GM12878 (cell line): ENCODE measurements at regions not wholly inside any gene's neighbourhood (a gene's known extent, or its start where the extent isn't known, plus 50 kb on each side); places are given as distances from the start of the nearest gene placed in this dataset.
A peak's percentile ranks its signal among the peaks of the same experiment; 100 is the strongest.

ENCODE experiments used
- ATAC-seq: fragments of 200-7000 bp; cut with Tn5 transposase; 3 replicates; pipeline ENCODE4 v1.9.1; 2020; ENCODE audit warnings: mild to moderate bottlenecking, moderate library complexity
- BruUV-seq: library from RNA; stranded (reverse); fragments of 400-500 nt; replicated peaks from 2 replicates; lab custom pipeline; 2021; lab: Mats Ljungman, UMichigan
- CTCF ChIA-PET: fragments of 300-600 bp; sonication (Branson Sonifier 250); formaldehyde crosslinking; extraction: SDS; loops from one replicate; lab custom pipeline; 2021; ENCODE audit warnings: inconsistent platforms; lab: Yijun Ruan, JAX
- POLR2A ChIA-PET: fragments of 350-600 bp; formaldehyde crosslinking; extraction: SDS; loops from one replicate; lab custom pipeline; 2021; ENCODE audit warnings: inconsistent platforms; lab: Charles Lee
- RAD21 ChIA-PET: fragments of 300-600 bp; sonication (Branson Sonifier 250); formaldehyde crosslinking; loops from one replicate; lab custom pipeline; 2023; ENCODE audit warnings: antibody characterized with exemption; ENCODE audit not compliant: unreplicated experiment; lab: Charles Lee
- SMC1A ChIA-PET: fragments of 300-600 bp; sonication (Branson Sonifier 250); formaldehyde crosslinking; loops from one replicate; lab custom pipeline; 2023; ENCODE audit not compliant: unreplicated experiment, uncharacterized antibody; lab: Charles Lee
- DNase-seq: peaks from one replicate; pipeline ENCODE4 v3.0.0-alpha.2; 2011; ENCODE audit warnings: low read depth, low spot score
- FAIRE-seq: peaks from 3 replicates; lab custom pipeline; 2011; peaks lifted over from hg19 to GRCh38; lab: Jason Lieb, UNC
- H2AFZ ChIP-seq: 2 replicates; pipeline ENCODE4 v1.6.0; 2011; ENCODE audit warnings: low read depth, low read length, control low read depth; ENCODE audit not compliant: control insufficient read depth
- H3K27ac ChIP-seq: 2 replicates; pipeline ENCODE4 v1.5.1; 2011; ENCODE audit warnings: control low read depth; ENCODE audit not compliant: control insufficient read depth, insufficient read depth
- H3K27me3 ChIP-seq, 2 experiments: replicated peaks in 1 of 2; 2 replicates each; pipeline versions ENCODE4 v1.6.0 to v1.6.1; 2011; ENCODE audit warnings: low read length in 1 of 2; ENCODE audit not compliant: control insufficient read depth in 2 of 2, insufficient read depth in 2 of 2
- H3K36me3 ChIP-seq, 2 experiments: 2 replicates each; pipeline ENCODE4 v1.5.1; 2011; ENCODE audit warnings: low read length in 1 of 2; ENCODE audit not compliant: control insufficient read depth in 2 of 2, insufficient read depth in 2 of 2
- H3K4me1 ChIP-seq: 2 replicates; pipeline ENCODE4 v1.6.1; 2011; ENCODE audit warnings: mild to moderate bottlenecking, low read length, moderate library complexity, mixed read lengths; ENCODE audit not compliant: control insufficient read depth, insufficient read depth
- H3K4me2 ChIP-seq: 2 replicates; pipeline ENCODE4 v1.6.0; 2011; ENCODE audit warnings: control low read depth; ENCODE audit not compliant: control insufficient read depth, insufficient read depth
- H3K4me3 ChIP-seq: fragments of 200-600 bp; sonication (generic); 2 replicates; pipeline ENCODE4 v1.5.1; 2016
- H3K79me2 ChIP-seq: 2 replicates; pipeline ENCODE4 v1.6.0; 2011; ENCODE audit warnings: low read length; ENCODE audit not compliant: control insufficient read depth, insufficient read depth
- H3K9ac ChIP-seq: 2 replicates; pipeline ENCODE4 v1.8.0; 2011; ENCODE audit warnings: low read length, control low read depth, mixed read lengths; ENCODE audit not compliant: control insufficient read depth, insufficient read depth
- H3K9me3 ChIP-seq: replicated peaks from 3 replicates; pipeline ENCODE4 v1.5.1; 2011; ENCODE audit warnings: mild to moderate bottlenecking, low read length; ENCODE audit not compliant: control insufficient read depth, insufficient read depth
- H4K20me1 ChIP-seq: 2 replicates; pipeline ENCODE4 v1.6.0; 2011; ENCODE audit not compliant: control insufficient read depth, insufficient read depth
- BHLHE40 ChIP-seq, 2 experiments: fragments of 450-650 bp in 1 of 2; IDR thresholded peaks; 2 replicates each; pipeline ENCODE4 v1.6.1; 2011 to 2017; ENCODE audit warnings: low read depth in 2 of 2, borderline replicate concordance in 1 of 2, improper control_type of control experiment in 1 of 2, low read length in 1 of 2, mild to moderate bottlenecking in 1 of 2
- ESRRA ChIP-seq: IDR thresholded peaks from 2 replicates; pipeline ENCODE4 v1.6.1; 2012; ENCODE audit warnings: mild to moderate bottlenecking, low read length, improper control_type of control experiment
- GATAD2B ChIP-seq: fragments of 450-650 bp; conservative IDR thresholded peaks from 2 replicates; pipeline ENCODE4 v1.6.1; 2017; ENCODE audit warnings: low read depth, mild to moderate bottlenecking, moderate library complexity
- HDAC2 ChIP-seq: fragments of 200-600 bp; sonication (generic); IDR thresholded peaks from 2 replicates; pipeline ENCODE4 v1.6.1; 2017
- MYB ChIP-seq: fragments of 150-350 bp; IDR thresholded peaks from 2 replicates; pipeline ENCODE4 v1.6.1; 2014; ENCODE audit warnings: mild to moderate bottlenecking, low read depth, low read length, borderline replicate concordance
- NFIC ChIP-seq: IDR thresholded peaks from 2 replicates; pipeline ENCODE4 v1.6.1; 2012; ENCODE audit warnings: low read depth, mild to moderate bottlenecking, inconsistent platforms, low read length, moderate library complexity
- PAX8 ChIP-seq: fragments of 450-650 bp; IDR thresholded peaks from 2 replicates; pipeline ENCODE4 v1.6.1; 2017; ENCODE audit warnings: mild to moderate bottlenecking, moderate library complexity
- POU2F2 ChIP-seq: IDR thresholded peaks from 3 replicates; pipeline ENCODE4 v1.6.1; 2011; ENCODE audit warnings: low read depth, mild to moderate bottlenecking, low read length, borderline replicate concordance
- RAD21 ChIP-seq: IDR thresholded peaks from 2 replicates; pipeline ENCODE4 v1.6.1; 2011; ENCODE audit warnings: mild to moderate bottlenecking, low read depth, low read length, moderate library complexity; ENCODE audit not compliant: insufficient read depth
- TCF7 ChIP-seq: IDR thresholded peaks from 2 replicates; pipeline ENCODE4 v1.6.1; 2014; ENCODE audit warnings: antibody characterized with exemption, borderline replicate concordance
- ZNF622 ChIP-seq: fragments of 450-650 bp; IDR thresholded peaks from 2 replicates; pipeline ENCODE4 v1.6.1; 2017; ENCODE audit warnings: mild to moderate bottlenecking, inconsistent platforms
- WGBS: methylation state at CpG from one replicate; pipeline ENCODE4 v1.1.6; 2016; ENCODE audit warnings: low lambda C conversion rate; ENCODE audit not compliant: insufficient replicate concordance, insufficient coverage; ENCODE audit errors: missing lambda C conversion rate; 5-methylcytosine and 5-hydroxymethylcytosine counted together
- in situ Hi-C: fragments of 300-500 bp; cut with MboI; formaldehyde crosslinking; loops from 9 replicates; pipeline ENCODE4 v1.14.3; 2018; ENCODE audit warnings: mixed read lengths
- intact Hi-C: fragments of 100-400 bp; cut with micrococcal nuclease; formaldehyde crosslinking; loops from one replicate; pipeline ENCODE4 v1.14.2; 2022; ENCODE audit not compliant: unreplicated experiment
- TF ChIP-seq, protein P1 (sequence below): fragments of 450-650 bp; IDR thresholded peaks from 2 replicates; pipeline ENCODE4 v1.6.1; 2018; ENCODE audit warnings: borderline replicate concordance, mild to moderate bottlenecking; ENCODE audit not compliant: partially characterized antibody
- TF ChIP-seq, protein P2 (sequence below): fragments of 450-650 bp; IDR thresholded peaks from 2 replicates; pipeline ENCODE4 v1.6.1; 2017; ENCODE audit warnings: mild to moderate bottlenecking, moderate library complexity

DNA sequence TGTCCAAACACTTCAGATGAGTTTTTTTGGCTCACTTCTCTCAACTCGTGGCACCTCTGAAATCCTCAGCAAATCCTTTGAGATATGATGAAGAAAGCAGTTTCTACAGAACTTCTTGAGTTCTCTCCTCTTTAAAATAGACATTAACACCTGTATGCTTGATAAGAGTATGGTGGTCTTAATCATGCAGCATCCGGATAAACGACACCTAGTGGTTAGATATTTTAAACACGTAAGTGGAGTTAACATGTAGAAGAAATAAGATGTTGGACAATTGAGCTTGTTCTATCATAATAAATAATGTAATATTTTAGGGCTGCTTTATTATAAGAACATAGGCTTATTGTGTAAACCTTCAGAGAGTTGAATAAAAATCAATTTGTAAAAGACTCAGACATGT, 324.8 kb downstream of the CYLC2 start:
- CTCF ChIA-PET: no interaction called here
- Histone ChIP-seq H3K4me1 (no peaks in the 10 kb centered on the region), H3K9ac (no peak overlapping the region), H3K4me2 (no peak overlapping the region), H4K20me1 (no peaks in the 10 kb centered on the region), H3K27me3 (no peaks in the 10 kb centered on the region), H3K4me3 (no peak overlapping the region), H3K9me3 (no peaks in the 10 kb centered on the region), H3K27ac (no peak overlapping the region), H2AFZ (no peak overlapping the region), H3K36me3 (no peaks in the 10 kb centered on the region), H3K79me2 (no peaks in the 10 kb centered on the region)
- DNase-seq (no peak), FAIRE-seq (no peak), ATAC-seq (no peak)
- 0 out of 2 replicates have a peak, but pooled peaks have one; percentile 9 for TF ChIP-seq RAD21
- TF ChIP-seq, protein P1, sequence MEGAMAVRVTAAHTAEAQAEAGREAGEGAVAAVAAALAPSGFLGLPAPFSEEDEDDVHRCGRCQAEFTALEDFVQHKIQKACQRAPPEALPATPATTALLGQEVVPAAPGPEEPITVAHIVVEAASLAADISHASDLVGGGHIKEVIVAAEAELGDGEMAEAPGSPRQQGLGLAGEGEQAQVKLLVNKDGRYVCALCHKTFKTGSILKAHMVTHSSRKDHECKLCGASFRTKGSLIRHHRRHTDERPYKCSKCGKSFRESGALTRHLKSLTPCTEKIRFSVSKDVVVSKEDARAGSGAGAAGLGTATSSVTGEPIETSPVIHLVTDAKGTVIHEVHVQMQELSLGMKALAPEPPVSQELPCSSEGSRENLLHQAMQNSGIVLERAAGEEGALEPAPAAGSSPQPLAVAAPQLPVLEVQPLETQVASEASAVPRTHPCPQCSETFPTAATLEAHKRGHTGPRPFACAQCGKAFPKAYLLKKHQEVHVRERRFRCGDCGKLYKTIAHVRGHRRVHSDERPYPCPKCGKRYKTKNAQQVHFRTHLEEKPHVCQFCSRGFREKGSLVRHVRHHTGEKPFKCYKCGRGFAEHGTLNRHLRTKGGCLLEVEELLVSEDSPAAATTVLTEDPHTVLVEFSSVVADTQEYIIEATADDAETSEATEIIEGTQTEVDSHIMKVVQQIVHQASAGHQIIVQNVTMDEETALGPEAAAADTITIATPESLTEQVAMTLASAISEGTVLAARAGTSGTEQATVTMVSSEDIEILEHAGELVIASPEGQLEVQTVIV: no peak
- TF ChIP-seq ZNF622: no peak
- no peak for TF ChIP-seq TCF7
- RAD21 ChIA-PET: no interaction called here
- POLR2A ChIA-PET: no interaction called here
- BruUV-seq: no TSS peak
- SMC1A ChIA-PET: interaction anchor here (0.7 kb wide), 1 partner anchor 13 kb away, joined by 3 read pairs; no protein-coding TSS in a partner anchor
- WGBS: 24% methylated on average over 4 of the region's 4 CpGs
- intact Hi-C loops: no loop called here
- in situ Hi-C loops: no loop called here

DNA sequence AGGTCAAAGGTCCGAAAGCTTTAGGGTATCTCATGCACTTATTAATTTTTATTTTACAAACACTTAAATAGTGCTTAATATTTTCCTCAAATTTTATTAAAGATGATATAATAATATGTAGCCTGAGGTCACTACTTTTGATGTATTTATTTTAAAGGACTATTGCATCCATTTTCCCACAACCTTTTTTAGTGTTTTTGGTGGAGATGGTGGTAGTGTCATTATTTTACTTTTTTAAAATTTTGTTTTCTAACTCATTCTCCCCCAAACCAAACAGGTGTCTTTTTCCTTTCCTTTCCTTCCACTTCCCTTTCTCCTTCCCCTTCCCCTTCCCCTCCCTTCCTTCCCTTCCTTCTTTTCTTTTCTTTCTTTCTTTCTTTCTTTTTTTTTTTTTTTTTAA, 328.6 kb downstream of the CYLC2 start:
- in situ Hi-C loops: no loop called here
- H3K4me2 ChIP-seq: no peak overlapping the region
- 0% methylated on average over 1 of the region's 1 CpG for WGBS
- H2AFZ ChIP-seq: no peak overlapping the region
- no peak for FAIRE-seq
- no peak overlapping the region for H3K4me3 ChIP-seq
- RAD21 ChIA-PET: no interaction called here
- no peak overlapping the region for H3K9ac ChIP-seq
- no peak overlapping the region for H3K27ac ChIP-seq
- no peaks in the 10 kb centered on the region for H3K9me3 ChIP-seq
- ATAC-seq: no peak
- no peaks in the 10 kb centered on the region for H3K79me2 ChIP-seq
- no peak for DNase-seq
- H4K20me1 ChIP-seq: no peaks in the 10 kb centered on the region
- CTCF ChIA-PET: no interaction called here
- H3K36me3 ChIP-seq: no peaks in the 10 kb centered on the region
- intact Hi-C loops: no loop called here
- SMC1A ChIA-PET: no interaction called here
- H3K27me3 ChIP-seq: no peaks in the 10 kb centered on the region
- no peaks in the 10 kb centered on the region for H3K4me1 ChIP-seq
- POLR2A ChIA-PET: no interaction called here
- no TSS peak for BruUV-seq
- TF ChIP-seq NFIC: no peak
- no peak for TF ChIP-seq HDAC2
- TF ChIP-seq BHLHE40 (IDR thresholded peaks at IDR 0.05; ENCODE audit: borderline replicate concordance in 1 of 2, low read depth in 2 of 2, low read length in 1 of 2): no peak
- TF ChIP-seq, protein P2, sequence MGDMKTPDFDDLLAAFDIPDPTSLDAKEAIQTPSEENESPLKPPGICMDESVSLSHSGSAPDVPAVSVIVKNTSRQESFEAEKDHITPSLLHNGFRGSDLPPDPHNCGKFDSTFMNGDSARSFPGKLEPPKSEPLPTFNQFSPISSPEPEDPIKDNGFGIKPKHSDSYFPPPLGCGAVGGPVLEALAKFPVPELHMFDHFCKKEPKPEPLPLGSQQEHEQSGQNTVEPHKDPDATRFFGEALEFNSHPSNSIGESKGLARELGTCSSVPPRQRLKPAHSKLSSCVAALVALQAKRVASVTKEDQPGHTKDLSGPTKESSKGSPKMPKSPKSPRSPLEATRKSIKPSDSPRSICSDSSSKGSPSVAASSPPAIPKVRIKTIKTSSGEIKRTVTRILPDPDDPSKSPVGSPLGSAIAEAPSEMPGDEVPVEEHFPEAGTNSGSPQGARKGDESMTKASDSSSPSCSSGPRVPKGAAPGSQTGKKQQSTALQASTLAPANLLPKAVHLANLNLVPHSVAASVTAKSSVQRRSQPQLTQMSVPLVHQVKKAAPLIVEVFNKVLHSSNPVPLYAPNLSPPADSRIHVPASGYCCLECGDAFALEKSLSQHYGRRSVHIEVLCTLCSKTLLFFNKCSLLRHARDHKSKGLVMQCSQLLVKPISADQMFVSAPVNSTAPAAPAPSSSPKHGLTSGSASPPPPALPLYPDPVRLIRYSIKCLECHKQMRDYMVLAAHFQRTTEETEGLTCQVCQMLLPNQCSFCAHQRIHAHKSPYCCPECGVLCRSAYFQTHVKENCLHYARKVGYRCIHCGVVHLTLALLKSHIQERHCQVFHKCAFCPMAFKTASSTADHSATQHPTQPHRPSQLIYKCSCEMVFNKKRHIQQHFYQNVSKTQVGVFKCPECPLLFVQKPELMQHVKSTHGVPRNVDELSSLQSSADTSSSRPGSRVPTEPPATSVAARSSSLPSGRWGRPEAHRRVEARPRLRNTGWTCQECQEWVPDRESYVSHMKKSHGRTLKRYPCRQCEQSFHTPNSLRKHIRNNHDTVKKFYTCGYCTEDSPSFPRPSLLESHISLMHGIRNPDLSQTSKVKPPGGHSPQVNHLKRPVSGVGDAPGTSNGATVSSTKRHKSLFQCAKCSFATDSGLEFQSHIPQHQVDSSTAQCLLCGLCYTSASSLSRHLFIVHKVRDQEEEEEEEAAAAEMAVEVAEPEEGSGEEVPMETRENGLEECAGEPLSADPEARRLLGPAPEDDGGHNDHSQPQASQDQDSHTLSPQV: no peak
- no peak for TF ChIP-seq GATAD2B
- no peak for TF ChIP-seq PAX8
- no peak for TF ChIP-seq ESRRA
- no peak for TF ChIP-seq POU2F2
- no peak for TF ChIP-seq MYB
